Thyroid gland (tissue), 4 donors: ENCODE measurements at regions not wholly inside any gene's neighbourhood (a gene's known extent, or its start where the extent isn't known, plus 50 kb on each side); places are given as distances from the start of the nearest gene placed in this dataset.

Source experiments
- POLR2A ChIP-seq, 2 donors: fragments of 450-650 bp; IDR thresholded peaks; one replicate each; pipeline ENCODE4 v1.6.1; 2017; ENCODE audit warnings: antibody characterized with exemption in 2 of 2, mild to moderate bottlenecking in 2 of 2, moderate library complexity in 1 of 2
- TF ChIP-seq, protein P1 (sequence below), 6 experiments: fragments of 200-600 bp in 3 of 6; fragments of 450-650 bp in 3 of 6; sonication (generic) in 3 of 6; IDR thresholded peaks; one replicate each; pipeline ENCODE4 v1.5.1; 2016 to 2019; ENCODE audit warnings: antibody characterized with exemption in 6 of 6, mild to moderate bottlenecking in 2 of 6, inconsistent platforms in 1 of 6, moderate library complexity in 1 of 6

DNA sequence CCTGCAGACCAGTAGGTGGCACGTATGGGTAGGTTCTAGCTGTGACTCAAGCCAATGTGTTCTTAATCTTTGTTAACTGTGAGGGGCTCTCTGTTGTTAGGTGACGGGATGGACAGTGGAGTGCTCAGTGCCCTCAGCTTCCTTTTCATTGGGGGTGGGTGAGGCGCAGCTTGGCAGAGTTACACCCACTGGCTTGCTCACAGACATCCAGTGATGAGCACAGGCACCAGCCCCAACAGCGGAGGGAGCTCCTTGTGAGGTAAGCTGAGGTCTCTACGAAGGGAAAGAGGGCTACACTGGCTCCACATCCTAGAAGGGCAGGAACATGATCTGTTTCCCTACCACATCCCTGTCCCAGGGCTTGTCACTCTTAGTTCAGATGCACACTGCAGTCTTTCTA is 871.3 kb downstream of the LRRIQ3 start:
- TF ChIP-seq, protein P1, sequence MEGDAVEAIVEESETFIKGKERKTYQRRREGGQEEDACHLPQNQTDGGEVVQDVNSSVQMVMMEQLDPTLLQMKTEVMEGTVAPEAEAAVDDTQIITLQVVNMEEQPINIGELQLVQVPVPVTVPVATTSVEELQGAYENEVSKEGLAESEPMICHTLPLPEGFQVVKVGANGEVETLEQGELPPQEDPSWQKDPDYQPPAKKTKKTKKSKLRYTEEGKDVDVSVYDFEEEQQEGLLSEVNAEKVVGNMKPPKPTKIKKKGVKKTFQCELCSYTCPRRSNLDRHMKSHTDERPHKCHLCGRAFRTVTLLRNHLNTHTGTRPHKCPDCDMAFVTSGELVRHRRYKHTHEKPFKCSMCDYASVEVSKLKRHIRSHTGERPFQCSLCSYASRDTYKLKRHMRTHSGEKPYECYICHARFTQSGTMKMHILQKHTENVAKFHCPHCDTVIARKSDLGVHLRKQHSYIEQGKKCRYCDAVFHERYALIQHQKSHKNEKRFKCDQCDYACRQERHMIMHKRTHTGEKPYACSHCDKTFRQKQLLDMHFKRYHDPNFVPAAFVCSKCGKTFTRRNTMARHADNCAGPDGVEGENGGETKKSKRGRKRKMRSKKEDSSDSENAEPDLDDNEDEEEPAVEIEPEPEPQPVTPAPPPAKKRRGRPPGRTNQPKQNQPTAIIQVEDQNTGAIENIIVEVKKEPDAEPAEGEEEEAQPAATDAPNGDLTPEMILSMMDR (IDR thresholded peaks at IDR 0.05): no peak
- no peak for TF ChIP-seq POLR2A (IDR thresholded peaks at IDR 0.05)
